ENCODE measurements at regions not wholly inside any gene's neighbourhood (a gene's known extent, or its start where the extent isn't known, plus 50 kb on each side); places are given as distances from the start of the nearest gene placed in this dataset.

DNA sequence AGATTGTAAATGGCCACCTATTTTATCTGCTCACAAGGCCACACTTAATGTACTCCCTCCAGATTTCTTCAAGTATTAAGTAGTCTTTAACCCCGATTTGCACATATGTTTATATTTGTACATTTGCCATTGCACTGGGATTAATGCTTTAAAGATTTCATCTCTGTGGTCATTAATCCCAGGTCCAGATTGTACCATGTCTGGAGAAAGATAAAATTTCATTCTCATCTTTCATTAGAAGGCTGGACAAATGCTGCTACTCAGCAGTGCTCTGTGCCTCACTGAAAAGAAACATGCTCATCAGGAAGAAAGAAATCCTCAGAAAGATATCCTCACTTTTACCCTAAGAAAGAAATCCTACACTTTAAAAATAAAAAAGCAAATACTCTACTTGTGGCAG, 62.5 kb upstream of the LRRC3B start:
- Histone ChIP-seq H3K79me2 (no peaks in the 10 kb centered on the region), H3K9ac (no peak overlapping the region), H3K9me3 (ENCODE audit: control insufficient read depth, low read length) (no peaks in the 10 kb centered on the region), H3K4me2 (ENCODE audit: low read length) (no peak overlapping the region), H3K4me1 (no peaks in the 10 kb centered on the region), H3K27me3 (ENCODE audit: control insufficient read depth, insufficient read depth, low read length) (no peaks in the 10 kb centered on the region), H3K36me3 (ENCODE audit: control insufficient read depth, insufficient read depth, low read length) (no peaks in the 10 kb centered on the region), H2AFZ (no peak overlapping the region), H3K27ac (no peak overlapping the region), H3K4me3 (ENCODE audit: low read depth, low read length) (no peak overlapping the region)
- TF ChIP-seq, protein P1, sequence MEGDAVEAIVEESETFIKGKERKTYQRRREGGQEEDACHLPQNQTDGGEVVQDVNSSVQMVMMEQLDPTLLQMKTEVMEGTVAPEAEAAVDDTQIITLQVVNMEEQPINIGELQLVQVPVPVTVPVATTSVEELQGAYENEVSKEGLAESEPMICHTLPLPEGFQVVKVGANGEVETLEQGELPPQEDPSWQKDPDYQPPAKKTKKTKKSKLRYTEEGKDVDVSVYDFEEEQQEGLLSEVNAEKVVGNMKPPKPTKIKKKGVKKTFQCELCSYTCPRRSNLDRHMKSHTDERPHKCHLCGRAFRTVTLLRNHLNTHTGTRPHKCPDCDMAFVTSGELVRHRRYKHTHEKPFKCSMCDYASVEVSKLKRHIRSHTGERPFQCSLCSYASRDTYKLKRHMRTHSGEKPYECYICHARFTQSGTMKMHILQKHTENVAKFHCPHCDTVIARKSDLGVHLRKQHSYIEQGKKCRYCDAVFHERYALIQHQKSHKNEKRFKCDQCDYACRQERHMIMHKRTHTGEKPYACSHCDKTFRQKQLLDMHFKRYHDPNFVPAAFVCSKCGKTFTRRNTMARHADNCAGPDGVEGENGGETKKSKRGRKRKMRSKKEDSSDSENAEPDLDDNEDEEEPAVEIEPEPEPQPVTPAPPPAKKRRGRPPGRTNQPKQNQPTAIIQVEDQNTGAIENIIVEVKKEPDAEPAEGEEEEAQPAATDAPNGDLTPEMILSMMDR (IDR thresholded peaks at IDR 0.05): no peak

DNA sequence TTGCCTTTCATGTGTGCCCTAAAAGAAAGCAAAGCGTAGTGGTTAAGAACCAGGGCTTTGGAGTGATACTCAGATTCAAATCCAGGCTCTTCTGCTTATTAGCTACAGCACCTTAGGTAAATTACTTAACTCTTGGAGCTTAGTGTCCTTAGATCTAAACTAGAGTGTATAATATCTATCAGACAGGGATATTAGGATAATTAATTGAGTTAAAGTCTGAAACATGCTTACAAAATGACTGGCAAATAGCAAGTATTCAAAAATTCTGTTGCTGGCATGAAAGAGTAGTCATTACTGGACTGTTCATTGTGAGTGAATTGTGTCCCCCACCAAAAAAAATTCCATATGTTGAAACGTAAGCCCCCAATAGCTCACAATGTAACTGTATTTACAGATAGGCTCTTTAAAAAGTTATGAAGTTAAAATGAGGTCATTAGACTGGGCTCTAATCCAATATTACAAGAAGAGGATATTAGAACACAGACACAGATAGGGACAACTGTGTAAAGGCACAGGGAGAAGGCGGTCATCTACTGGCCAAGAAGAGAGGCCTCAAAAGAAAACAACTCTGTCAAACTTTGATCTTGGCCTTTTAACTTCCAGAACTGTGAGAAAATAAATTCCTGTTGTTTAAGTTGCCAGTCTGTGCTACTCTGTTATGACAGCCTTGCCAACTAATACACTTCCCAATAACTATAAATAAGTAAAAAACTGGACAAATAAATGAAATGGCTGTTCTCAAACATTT, 60.4 kb upstream of the LRRC3B start:
- no peak overlapping the region for H3K4me2 ChIP-seq (ENCODE audit: low read length)
- no peaks in the 10 kb centered on the region for H3K9me3 ChIP-seq (ENCODE audit: control insufficient read depth, low read length)
- H3K4me3 ChIP-seq (ENCODE audit: low read depth, low read length): no peak overlapping the region
- no peak overlapping the region for H3K9ac ChIP-seq
- H3K36me3 ChIP-seq (ENCODE audit: control insufficient read depth, insufficient read depth, low read length): no peaks in the 10 kb centered on the region
- no peaks in the 10 kb centered on the region for H3K4me1 ChIP-seq
- H3K27me3 ChIP-seq (ENCODE audit: control insufficient read depth, insufficient read depth, low read length): no peaks in the 10 kb centered on the region
- no peak overlapping the region for H2AFZ ChIP-seq
- no peaks in the 10 kb centered on the region for H3K79me2 ChIP-seq
- no peak overlapping the region for H3K27ac ChIP-seq
- TF ChIP-seq, protein P1 (IDR thresholded peaks at IDR 0.05): no peak

Data from parathyroid adenoma (tissue), 2 donors.